ENCODE measurements at regions not wholly inside any gene's neighbourhood (a gene's known extent, or its start where the extent isn't known, plus 50 kb on each side); places are given as distances from the start of the nearest gene placed in this dataset.

DNA sequence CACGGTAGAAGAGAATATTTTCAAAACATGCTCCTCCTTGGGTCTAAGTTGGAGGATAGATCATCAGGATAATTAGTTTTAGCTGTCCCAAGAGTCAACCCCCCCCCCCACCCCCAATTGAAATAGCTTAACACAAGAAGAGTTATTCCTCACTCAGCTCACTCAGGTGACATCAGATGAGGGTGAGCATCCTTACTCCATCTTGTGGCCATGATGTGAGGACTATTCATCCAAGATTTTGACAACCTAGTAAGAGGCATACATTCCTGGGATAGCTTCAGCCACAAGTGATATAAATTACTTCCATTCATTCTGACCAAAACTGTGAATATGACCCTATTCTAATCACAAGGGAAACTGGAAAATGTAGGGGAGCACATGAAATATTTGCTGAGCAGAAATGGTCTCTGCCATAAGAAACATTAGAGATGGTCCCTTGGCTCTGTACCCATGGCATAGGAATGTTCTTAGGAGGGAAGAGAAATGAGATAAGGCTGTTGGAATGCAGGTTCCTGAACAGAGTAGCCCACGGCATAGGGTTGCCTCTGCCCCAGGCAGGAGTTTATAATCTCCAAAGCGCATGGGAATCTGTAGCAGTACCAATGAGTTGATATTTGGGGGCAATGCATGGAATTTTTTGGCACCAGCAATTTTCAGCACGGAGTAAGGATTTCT lies 257.2 kb downstream of the CYRIA start:
- DNase-seq: no peak

DNA sequence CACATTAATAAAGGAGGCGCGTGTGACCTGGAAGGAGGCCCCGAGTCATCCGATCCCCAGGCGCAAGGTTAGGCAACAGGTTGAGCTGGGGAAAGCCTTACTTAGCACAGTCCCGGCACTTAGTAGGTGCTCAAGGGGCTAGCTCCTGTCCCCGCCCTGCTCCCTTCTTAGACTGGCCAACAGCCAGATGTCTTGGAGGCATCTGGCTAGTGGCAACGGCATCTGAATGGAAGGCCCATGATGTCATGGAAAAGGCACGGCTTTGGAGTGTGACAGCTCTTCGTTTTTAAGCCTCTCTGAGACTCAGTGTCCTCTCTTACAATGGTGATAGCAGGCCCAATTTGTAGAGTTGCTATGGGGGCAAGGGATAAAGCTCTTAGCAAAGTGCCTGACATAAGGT lies 258.3 kb downstream of the CYRIA start:
- DNase-seq: no peak

DNA sequence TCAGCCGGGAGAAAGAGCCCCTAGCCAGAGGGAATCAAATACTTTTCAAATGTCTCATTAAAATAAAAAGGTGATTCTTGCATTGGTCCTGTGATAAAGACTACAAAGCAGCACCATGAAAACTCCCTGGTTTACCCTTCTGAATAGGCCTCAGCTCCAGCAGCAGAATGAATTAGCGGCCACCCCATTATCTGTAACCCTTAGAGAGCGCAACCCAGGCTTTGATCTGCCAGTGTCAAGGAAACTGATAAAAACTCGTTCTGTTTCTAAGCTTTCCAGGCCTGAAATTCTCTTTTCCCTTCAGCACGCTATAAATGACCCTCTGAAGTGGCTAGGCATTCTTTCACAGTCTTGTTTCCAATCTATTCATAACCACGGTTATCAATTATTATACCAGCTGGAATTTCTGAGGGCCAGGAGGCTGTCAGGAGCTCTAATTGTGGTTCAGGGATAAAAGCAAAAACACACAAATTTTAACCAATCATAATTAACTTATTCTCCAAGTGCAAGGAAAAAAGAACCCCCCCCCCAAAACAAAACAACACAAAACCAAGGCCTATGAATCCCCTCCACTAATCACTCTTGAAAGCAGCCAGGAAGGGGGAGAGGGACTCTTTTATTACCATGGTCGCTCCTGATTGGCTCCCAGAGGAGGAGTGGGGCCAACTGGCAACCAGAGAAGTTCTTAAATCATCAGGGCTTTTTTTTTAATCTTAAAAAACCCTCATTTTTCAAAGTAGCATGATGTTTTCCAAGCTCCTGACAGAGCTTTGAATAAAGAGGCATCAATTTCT lies 258.9 kb downstream of the CYRIA start:
- no peak for DNase-seq

DNA sequence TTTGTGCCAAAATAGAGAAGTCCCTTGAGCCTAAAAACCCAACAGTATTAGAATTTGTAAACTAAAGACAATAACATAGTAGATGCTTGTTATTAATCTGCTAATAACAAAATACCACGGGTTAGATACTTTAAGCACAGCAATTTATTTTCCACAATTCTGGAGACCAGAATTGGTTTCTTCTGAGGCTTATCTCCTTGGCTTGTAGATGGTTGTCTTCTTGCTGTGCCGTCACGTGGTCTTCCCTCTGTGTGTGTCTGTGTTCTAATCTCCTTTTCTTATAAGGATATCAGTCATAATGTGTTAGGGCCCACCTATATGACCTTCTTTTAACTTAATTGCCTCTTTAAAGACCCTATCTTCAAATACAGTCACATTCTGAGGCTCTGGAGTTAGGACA lies 260.1 kb downstream of the CYRIA start:
- DNase-seq: no peak

DNA sequence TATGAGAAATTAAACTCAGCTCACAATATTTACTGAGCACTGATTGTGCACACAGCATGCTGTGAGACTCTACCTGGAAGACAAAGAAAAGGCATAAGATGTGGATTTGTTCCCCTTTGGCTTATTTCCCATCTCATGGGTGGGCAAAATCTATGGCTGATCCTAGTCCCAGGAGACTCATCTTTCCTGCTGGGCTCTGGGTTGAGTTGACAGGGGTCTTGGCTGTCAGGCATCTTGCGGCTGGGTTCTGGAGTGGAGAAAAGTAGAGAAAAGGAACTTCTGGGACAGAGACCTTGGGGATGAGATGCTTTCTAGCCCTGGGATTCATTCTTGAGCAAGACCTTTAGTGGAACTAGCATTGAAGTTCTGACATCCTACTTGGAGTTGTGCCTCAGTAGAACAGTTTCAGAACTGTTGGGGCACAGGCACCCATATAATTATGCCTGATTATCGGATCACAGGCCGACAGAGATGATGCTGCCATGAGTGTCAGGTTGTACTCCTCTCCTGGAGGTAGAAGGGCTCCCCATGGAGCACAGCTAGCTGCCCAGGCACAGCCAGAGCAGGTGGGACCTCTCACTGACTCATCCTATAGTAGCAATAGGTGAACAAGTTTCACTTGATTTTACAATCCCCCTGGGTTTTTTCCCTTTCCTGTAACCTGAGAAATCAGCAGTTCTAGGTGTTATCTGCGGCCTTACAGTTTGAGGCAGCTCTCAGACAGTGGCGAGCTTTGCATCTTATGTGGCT lies 260.9 kb downstream of the CYRIA start:
- no peak for DNase-seq

DNA sequence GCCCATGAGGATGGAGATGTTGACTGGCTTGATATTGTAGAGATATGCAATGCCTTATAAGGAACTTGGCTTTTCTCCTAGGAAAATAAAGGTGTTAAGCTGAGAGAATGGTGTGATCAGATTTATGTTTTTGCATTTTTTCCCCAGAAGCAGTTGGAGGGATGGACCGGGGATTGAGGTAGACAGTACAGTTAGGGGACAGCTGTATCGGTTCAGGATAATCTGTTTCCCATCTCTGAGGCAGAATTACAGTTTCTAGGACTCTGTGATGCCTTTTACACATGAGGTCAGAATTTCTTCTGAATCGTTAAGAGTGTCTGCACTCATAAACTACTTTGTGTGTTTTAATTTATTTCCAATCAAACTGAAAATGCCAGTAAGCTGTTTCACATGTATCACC lies 261.5 kb downstream of the CYRIA start:
- no peak for DNase-seq

DNA sequence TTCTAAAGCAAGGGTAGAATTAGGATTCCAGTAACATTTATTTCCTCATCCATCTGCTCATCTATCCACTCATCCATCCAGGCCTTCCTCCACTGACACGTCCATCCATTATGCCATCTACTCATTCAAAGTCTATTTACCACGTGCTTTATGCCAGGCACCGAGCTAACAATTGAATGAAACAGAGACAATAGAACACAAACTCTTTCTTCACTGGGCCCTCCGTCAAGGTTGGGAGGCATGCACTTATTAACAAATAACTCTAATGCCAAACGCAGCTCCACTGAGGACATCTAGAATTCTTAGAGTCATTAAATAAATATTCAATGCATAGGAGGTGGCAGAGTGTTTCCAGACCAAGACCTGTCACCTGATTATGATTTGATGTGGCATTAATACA lies 262.7 kb downstream of the CYRIA start:
- no peak for DNase-seq

DNA sequence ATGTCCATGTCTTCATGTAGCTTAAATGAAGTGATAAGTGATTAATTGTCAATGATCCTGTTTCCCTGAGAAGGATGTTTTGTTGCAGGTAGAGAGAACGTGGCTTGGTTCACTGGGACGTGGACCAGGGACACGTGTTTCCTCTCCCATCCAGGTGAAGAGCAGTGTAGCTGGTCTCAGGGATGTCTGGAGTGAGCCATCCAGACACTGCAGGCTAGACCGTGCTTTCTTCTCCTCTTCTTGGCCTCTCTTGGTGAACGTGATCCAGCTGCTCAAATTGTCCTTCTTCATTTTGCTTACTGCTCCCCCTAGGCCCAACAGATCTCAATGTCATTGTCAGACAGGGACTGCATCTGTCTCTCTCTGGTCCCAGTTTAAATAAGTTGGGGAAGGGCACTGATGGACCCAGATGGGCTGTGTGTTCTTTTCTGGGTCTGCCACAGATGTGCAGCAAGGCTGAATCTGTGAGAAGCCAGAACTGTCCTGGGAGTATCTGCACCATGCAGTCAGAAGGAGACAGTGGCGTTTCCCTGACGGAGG lies 263.8 kb downstream of the CYRIA start:
- DNase-seq: no peak

DNA sequence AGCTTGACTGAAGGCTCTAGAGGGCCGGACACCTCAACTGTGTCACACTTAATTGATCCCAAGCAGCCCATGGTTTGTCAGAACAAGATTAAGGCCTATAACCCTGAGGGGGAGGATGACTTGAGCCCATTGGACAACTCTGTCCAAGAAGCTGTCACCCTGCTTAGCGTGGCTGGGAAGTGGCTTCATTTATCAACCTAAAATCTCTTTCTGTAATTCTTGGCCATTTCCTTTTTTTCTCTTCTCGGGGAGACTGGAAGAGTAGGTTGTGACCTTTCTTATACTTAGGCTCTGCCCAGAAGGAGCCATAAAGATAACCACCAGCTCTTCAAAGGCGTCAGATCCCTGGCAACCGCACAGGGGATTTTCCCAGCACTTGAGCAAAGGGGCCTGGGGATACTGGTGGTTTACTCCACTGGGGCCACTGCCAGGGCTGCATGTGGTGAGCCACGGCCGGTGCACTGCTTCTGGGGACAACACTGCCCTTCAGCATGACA lies 265.5 kb downstream of the CYRIA start:
- no peak for DNase-seq

DNA sequence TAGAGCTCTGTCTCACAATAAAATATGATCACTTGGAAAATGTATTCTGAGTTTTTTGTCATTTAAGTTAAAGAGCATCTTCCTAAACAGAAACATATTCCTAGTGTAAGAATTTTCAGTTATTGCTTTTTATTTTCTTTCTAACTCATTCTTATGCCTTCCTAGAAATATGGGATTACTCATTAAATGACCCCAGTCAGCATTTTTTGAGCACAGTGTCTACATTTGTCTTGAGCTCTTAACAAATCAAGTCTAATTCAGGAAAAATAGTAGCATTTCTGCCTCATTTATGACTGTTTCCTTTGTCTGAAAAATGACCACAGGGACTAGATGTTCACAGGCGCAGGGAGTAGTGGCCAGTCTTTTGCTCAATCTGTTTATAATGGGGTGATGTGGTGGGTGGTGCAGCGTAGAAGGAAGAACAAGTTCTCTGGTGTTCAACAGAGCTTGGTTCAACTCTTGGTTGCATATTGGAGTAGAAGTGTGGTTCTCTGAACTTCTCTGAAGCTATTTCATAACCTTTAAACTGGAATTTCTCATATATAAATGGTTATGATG lies 267.1 kb downstream of the CYRIA start:
- no peak for DNase-seq

DNA sequence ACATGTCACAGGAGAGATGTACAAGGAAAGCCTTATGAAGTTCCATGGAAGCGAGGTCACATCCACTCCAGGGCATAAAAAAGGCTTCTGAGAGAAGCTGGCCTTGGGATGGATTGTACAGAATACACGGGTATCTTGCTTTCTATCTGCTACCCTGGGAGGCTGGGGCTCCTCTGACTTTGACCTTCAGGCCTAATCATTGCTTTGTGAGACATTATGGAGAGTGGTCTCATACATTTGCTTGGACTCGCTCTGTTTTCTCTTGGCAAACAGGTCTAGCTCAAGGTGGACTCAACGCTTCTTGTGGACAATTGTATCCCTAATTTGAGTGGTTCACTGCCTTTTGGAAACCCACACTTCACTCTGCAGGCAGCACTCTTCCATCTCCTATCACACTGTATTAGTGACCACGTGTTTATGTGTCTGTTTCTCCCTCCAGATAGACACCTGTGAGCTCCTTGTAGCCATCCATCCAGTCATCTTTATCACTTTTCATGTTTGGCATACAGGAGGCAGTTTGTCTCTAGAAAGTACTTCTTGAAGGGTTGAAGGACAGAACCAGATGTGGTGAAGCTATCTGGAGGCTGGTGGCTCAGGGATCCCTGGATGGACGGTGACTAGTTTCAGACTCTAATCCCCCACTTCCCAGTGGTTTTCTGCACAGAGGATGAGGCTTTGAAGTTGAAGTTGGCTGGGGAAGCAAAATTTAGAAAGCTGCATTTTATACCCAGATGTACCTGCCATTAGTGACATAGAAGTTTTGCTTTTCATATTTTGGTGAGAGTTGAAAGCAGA lies 267.8 kb downstream of the CYRIA start:
- DNase-seq: no peak

DNA sequence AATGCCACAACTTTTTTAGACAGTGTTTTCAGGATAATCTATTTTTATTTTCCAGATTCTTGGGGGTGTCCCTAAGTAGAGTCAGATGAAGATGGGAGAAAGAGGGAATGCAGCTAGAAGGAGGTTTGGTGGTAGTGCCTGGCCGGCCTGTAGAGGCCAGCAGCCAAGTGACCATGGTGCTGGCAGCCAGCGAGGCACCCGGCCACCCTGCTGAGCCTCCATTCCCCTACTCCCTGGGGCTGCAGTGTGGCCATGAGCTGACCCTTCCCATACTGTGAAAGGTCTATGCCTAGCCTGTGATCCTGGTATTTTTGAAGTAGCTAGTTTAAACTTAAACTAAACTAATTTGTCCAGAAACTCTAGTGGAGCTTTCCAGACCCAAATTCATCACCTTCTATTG lies 268.6 kb downstream of the CYRIA start:
- DNase-seq: no peak

DNA sequence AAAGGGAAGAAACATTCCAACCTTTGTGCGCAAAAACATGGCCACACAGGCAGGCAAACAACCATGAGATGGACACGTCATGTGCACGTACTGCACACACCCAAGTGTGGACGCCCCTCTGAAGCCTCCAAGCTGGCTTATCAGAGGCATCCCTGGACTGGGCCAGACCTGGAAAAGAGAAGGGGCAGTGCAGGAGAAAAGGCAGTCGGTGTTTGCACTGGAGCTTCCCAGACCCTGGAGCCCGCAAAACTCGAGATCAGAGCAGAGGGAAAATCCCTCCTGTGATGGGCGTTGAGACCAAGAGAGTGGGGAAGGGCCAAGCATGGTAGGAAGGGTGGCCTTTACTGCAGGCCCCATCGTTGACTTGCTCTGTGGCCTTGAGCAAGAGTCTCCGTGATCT lies 269.5 kb downstream of the CYRIA start:
- no peak for DNase-seq

DNA sequence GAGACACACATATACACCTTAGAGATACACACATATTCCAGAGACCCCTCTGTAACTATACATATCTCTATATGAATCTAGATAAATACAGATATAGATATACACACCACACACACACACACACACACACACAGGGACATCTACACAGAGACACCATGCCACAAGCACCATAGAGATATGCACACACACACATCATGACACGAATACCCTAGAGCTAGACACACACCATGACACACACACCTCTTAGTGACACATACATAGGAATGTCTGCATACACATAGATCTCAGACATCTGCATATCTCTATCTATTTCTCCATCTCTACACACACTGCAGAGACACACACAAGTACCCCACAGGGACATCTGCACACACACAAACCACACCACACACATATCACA lies 270.0 kb downstream of the CYRIA start:
- no peak for DNase-seq

DNA sequence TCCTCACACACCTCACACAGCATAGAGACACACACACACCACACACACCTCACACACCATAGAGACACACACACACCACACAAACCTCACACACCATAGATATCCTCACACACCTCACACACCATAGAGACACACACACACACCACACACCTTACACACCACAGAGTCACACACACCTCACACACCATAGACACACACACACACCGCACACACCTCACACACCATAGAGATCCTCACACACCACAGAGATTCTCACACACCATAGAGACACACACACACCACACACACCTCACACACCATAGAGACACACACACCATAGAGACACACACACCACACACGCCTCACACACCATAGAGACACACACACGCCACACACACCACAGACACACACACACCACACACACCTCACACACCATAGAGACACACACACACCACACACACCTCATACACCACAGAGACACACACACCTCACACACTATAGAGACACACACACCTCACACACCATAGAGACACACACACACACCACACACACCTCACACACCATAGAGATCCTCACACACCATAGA lies 270.6 kb downstream of the CYRIA start:
- DNase-seq: no peak

DNA sequence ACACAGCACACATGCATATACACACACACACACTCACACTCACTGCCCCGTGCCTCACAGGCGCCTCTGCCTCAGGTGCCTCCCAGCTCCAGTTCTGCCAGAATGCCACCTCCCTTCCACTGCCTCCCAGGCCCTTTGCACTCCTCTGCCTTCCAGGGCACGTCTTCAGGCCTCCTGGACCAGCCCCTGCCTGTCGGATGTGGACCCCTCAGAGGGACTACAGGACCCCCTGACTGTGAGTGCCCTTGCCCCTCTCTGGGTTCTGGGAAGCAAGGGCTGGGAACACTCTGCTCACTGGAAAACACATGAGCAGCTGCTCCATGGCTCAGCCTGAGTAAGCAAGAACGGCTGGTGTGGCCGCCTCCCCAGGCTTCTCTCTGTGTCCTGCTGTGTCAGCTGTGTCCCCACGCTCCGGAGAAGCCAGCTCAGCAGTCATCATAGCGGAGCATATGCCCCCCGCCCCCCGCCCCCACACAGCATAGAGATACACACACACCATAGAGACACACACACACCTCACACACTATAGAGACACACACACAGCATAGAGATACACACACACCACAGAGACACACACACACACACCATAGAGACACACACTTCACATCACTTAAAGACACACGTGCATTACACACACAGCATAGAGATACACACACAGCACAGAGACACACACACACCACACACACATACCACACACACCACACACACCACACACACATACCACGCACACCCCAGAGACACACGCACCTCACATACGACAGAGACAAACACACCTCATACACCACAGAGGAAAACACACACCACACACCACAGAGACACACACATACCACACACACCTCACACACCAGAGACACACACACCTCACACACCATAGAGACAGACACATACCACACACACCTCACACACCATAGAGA lies 271.3 kb downstream of the CYRIA start:
- DNase-seq: no peak

DNA sequence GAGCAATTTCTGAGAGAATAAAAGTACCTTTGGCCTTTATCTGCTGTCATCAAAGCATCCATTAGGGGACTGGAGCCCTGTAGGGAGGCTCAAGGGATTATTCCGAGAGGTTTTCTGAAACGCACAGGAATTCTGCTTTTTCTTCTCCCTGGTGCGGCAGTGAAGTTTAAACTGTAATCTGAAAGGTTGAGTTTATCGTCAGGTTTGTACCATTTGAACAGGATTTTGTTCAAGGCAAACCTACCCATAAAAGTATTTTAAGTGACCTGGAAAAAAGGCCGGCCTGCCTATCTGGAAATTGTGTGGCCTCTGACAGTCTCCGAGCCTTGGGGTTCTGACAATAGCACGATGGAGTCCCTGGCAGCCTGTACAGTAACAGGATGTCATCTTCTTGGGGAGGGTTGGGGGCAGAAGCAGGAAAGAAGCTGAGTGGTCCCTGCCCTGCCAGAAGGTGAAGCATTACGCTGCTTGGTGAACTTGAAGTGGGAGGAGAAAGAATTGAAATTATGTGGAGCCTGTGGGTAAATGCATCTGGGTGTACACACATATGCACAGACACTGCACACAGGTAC lies 272.0 kb downstream of the CYRIA start:
- no peak for DNase-seq

DNA sequence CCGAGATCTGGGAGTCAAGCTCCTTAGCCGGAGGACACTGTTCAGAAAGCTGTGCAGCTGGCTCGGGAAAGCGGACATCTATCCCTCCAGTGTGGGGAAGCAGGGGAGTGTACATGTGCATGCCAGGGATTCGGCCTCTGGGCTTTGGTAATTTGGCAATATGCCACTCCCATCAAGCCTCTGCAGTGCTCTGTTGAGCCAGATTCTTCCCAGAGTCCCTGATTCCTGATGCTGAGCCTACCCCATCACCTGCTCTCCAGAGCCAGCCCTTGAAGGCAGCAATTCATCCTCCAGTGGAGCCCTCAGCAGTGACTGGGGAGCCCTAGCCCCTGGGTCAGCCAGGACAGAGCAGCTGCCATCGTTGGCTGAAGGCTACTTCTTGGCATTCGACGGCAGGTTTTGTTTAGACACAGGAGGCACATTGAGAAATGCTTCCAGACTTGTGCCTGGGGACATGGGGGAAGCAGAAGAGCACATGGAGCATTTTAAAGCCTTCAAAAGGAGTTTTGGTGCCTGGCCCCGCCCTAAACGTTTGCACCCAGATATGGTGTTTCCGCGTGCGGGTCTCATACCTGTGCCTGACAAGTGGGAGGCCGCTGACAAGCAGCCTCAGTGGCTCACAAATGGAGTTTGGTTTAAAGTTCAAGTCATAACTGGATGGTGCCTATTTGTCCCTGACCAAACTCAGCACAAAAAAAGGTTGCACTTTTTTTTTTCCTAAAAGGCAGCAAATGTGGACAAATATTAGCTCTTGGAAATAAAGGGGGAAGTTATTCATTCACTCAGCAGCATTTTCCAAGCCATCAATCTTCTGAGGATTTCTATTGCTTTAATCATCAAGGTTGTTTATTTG lies 272.8 kb downstream of the CYRIA start:
- DNase-seq: no peak

DNA sequence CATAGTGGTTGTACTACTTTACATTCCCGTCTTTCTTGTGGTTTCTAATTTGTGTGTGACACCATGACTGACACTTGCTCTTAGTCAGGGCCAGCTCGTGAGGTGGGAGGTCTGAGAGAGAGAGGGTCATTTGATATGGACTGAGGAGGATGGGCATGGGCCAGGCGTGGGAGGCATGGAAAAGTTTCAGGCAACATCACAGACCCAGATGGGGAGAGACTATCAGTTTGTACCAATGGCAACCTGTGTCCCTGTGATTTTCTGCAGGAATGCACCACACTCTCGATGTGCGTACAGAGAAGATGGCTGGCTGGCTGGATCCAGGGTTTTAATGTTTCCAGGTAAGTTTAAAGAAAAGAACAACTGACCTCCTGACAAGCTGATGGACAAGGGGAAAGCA lies 273.6 kb downstream of the CYRIA start:
- DNase-seq: no peak

DNA sequence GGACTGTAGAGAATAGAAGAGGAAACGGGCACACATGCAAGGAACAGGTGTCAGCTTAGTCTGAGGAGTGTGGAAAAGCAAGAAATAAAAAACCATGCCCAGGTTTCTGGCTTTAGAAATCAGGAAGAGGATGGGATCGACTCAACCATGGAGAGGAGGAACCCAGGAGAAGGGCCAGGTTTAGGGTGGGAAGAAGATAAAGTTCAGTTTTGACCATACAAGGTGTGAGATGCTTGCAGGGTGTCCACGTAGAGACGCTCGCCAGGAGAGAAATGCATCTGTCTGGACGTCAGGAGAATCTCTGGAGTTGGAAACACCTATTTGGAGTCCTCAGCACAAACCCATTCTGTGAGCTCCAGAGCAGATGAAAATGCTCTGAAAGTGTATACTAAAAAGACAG lies 275.1 kb downstream of the CYRIA start:
- no peak for DNase-seq
